ENCODE measurements at regions not wholly inside any gene's neighbourhood (a gene's known extent, or its start where the extent isn't known, plus 50 kb on each side); places are given as distances from the start of the nearest gene placed in this dataset.

DNA sequence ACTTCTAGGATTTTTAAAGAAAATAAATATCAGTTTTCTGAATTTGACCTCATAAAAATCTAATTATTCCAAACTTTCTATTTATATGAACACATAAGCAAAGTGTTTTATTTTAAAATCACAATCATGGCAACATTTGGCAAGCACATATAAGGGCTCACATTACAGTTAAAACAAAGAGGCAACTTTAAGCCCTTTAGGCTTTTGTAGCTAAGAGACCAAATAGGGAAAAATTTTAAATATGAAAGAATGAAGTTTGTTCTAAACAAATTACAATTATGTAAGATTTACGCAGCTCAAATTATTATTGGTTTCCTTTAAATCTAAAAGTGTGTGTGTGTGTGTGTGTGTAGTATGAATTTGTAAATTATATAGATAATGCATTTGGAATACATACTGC, 267.0 kb downstream of the ZIC4 start:
- TF ChIP-seq, protein P1, sequence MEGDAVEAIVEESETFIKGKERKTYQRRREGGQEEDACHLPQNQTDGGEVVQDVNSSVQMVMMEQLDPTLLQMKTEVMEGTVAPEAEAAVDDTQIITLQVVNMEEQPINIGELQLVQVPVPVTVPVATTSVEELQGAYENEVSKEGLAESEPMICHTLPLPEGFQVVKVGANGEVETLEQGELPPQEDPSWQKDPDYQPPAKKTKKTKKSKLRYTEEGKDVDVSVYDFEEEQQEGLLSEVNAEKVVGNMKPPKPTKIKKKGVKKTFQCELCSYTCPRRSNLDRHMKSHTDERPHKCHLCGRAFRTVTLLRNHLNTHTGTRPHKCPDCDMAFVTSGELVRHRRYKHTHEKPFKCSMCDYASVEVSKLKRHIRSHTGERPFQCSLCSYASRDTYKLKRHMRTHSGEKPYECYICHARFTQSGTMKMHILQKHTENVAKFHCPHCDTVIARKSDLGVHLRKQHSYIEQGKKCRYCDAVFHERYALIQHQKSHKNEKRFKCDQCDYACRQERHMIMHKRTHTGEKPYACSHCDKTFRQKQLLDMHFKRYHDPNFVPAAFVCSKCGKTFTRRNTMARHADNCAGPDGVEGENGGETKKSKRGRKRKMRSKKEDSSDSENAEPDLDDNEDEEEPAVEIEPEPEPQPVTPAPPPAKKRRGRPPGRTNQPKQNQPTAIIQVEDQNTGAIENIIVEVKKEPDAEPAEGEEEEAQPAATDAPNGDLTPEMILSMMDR (IDR thresholded peaks at IDR 0.05), result no peak
- TF ChIP-seq POLR2AphosphoS5 (IDR thresholded peaks at IDR 0.05), result no peak
